ENCODE measurements at regions not wholly inside any gene's neighbourhood (a gene's known extent, or its start where the extent isn't known, plus 50 kb on each side); places are given as distances from the start of the nearest gene placed in this dataset.

DNA sequence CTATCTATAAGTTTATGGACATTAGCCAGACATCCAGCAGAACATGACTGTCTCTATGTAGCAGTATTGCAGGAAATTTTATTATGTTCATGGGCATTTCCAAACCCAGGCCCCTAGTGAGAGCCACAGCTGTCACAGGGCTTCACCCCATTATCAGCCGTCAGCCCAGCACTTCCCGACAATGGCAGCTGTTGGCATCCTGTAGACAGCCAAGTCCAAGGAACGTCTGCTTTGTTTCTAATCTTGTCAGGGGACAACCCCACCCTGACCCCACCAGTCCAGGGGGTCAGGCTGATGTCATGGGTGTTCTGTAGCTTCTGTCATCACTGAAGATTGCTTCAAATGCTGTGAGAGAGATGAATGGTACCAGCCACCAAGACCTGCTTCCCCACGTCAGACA lies 565.3 kb upstream of the BRINP1 start:
- no peak overlapping the region for H3K4me3 ChIP-seq (ENCODE audit: low read depth, low read length)
- TF ChIP-seq, protein P1, sequence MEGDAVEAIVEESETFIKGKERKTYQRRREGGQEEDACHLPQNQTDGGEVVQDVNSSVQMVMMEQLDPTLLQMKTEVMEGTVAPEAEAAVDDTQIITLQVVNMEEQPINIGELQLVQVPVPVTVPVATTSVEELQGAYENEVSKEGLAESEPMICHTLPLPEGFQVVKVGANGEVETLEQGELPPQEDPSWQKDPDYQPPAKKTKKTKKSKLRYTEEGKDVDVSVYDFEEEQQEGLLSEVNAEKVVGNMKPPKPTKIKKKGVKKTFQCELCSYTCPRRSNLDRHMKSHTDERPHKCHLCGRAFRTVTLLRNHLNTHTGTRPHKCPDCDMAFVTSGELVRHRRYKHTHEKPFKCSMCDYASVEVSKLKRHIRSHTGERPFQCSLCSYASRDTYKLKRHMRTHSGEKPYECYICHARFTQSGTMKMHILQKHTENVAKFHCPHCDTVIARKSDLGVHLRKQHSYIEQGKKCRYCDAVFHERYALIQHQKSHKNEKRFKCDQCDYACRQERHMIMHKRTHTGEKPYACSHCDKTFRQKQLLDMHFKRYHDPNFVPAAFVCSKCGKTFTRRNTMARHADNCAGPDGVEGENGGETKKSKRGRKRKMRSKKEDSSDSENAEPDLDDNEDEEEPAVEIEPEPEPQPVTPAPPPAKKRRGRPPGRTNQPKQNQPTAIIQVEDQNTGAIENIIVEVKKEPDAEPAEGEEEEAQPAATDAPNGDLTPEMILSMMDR (IDR thresholded peaks at IDR 0.05; ENCODE audit: low read depth, low read length), result no peak
- DNase-seq, result no peak

DNA sequence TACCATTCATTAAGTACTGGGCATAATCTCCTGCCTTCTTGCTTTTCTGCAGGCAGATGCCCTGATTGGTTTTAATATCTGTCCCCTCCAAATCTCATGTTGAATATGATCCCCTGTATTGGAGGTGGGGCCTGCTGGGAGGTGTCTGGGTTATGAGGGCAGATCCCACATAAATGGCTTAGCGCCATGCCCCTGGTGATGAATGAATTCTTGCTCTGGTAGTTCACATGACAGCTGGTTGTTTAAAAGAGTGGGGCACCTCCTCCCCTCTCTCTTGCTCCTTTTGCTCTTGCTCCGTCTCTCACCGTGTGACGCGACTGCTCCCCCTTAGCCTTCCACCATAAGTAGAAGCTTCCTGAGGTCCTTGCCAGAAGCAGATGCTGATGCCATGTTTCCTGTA lies 564.0 kb upstream of the BRINP1 start:
- Histone ChIP-seq H3K4me1 (no peaks in the 10 kb centered on the region), H3K36me3 (no peaks in the 10 kb centered on the region), H3K27me3 (no peaks in the 10 kb centered on the region), H3K9me3 (no peaks in the 10 kb centered on the region), H3K4me3 (ENCODE audit: low read depth, low read length) (no peak overlapping the region)
- DNase-seq, result no peak
- TF ChIP-seq, protein P1 (IDR thresholded peaks at IDR 0.05; ENCODE audit: low read depth, low read length), result no peak

More for the DNA sequence above, 565.3 kb upstream of the BRINP1 start:
- Histone ChIP-seq H3K27me3 (no peaks in the 10 kb centered on the region), H3K4me1 (no peaks in the 10 kb centered on the region), H3K36me3 (no peaks in the 10 kb centered on the region), H3K9me3 (no peaks in the 10 kb centered on the region)

DNA sequence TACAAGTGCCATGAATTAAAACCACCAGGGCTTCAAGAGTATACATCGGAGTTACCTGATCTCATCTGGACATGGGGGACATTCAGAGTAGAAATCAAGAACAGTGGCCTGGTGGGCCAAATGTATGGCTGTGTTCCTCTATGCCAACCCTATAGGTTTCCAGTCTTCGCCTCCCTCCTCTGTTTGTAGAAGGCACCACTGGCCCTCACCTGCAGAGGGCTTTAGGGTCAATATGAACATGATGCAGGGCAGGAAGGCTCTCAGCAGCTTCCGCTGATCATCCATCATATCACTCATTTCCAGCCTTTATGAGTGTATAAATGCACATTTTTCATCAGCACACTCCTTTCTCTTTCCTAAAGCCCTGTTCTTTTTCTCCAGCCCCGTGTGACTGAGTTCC lies 555.5 kb upstream of the BRINP1 start:
- Histone ChIP-seq H3K9me3 (no peaks in the 10 kb centered on the region), H3K27me3 (no peaks in the 10 kb centered on the region), H3K4me3 (ENCODE audit: low read depth, low read length) (no peak overlapping the region), H3K36me3 (no peaks in the 10 kb centered on the region), H3K4me1 (no peaks in the 10 kb centered on the region)
- TF ChIP-seq, protein P1 (IDR thresholded peaks at IDR 0.05; ENCODE audit: low read depth, low read length), result no peak
- no peak for DNase-seq

DNA sequence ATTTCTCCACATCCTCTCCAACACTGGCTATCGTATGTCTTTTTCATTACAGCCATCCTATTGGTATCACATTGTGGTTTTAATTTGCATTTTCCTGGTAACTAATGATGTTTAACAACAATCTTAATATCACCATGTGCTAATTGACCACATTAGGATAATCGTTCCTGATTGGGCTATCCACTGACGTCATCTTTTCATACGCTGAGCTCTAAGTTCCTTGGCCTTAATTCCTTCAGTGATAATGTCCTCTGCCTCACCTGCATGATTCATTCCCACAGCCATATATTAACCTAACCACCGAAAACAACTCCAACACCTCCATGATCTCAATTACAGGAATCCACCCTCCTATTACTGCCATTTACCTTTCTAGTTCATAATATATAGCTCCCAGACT lies 547.9 kb upstream of the BRINP1 start:
- H3K4me3 ChIP-seq (ENCODE audit: low read depth, low read length), result no peak overlapping the region
- H3K4me1 ChIP-seq, result no peaks in the 10 kb centered on the region
- no peaks in the 10 kb centered on the region for H3K36me3 ChIP-seq
- DNase-seq, result no peak
- no peaks in the 10 kb centered on the region for H3K27me3 ChIP-seq
- H3K9me3 ChIP-seq, result no peaks in the 10 kb centered on the region
- TF ChIP-seq, protein P1 (IDR thresholded peaks at IDR 0.05; ENCODE audit: low read depth, low read length), result no peak

DNA sequence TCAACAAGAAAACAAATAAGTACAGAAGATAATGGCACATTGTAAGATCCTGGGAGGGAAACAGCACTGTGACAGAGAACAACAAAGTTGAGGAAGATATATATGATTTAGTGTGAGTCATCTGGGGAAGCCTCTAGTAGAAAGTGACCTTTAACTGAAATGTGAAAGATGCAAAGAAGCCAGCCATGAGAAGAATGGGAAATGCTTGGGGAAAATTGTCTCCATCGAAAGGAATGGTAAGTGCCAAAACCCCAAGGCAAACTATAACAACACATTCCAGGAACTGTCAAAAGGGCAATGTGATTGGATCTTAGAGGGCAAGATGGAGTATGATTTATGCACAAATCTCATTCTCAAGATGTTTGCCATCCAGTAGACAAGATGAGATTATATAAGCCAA lies 537.8 kb upstream of the BRINP1 start:
- no peaks in the 10 kb centered on the region for H3K27me3 ChIP-seq
- no peak for DNase-seq
- no peak overlapping the region for H3K4me3 ChIP-seq (ENCODE audit: low read depth, low read length)
- TF ChIP-seq, protein P1 (IDR thresholded peaks at IDR 0.05; ENCODE audit: low read depth, low read length), result no peak
- H3K9me3 ChIP-seq, result no peaks in the 10 kb centered on the region
- H3K4me1 ChIP-seq, result no peaks in the 10 kb centered on the region
- no peaks in the 10 kb centered on the region for H3K36me3 ChIP-seq

DNA sequence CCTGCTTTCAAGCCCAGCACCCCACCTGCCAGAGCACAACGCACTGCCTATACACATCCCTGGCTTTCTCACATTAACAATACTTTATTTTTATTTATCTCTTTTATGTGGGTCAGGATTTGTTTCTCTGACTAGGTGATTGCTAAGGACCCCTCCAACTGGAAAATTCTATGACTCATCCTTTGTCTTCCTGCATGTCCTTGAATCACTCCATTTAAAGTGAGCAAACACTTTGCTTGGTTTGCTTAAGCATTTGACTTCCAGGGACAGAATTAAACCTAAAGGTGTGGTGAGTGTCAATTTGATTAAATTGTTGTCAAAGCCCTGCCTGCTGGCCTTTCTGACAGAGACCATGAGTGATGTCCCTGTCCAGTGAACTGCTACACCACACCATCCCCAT lies 536.5 kb upstream of the BRINP1 start:
- Histone ChIP-seq H3K27me3 (no peaks in the 10 kb centered on the region), H3K4me1 (no peaks in the 10 kb centered on the region), H3K4me3 (ENCODE audit: low read depth, low read length) (no peak overlapping the region), H3K9me3 (no peaks in the 10 kb centered on the region), H3K36me3 (no peaks in the 10 kb centered on the region)
- TF ChIP-seq, protein P1 (IDR thresholded peaks at IDR 0.05; ENCODE audit: low read depth, low read length), result no peak
- DNase-seq, result no peak
